Psoas muscle (tissue), 7 donors: ENCODE measurements at regions not wholly inside any gene's neighbourhood (a gene's known extent, or its start where the extent isn't known, plus 50 kb on each side); places are given as distances from the start of the nearest gene placed in this dataset.

ENCODE experiments used
- ATAC-seq, 4 donors: fragments of 200-7000 bp; cut with Tn5 transposase; one replicate each; pipeline ENCODE4 v1.9.1; 2020; ENCODE audit warnings: moderate library complexity in 3 of 4, mild to moderate bottlenecking in 2 of 4
- DNase-seq, 2 donors: peaks; one replicate each; pipeline ENCODE4 v3.0.0-alpha.2; 2020
- H3K27ac ChIP-seq: fragments of 200-600 bp; one replicate; pipeline ENCODE4 v1.8.0; 2022
- H3K27me3 ChIP-seq, 3 donors: fragments of 200-600 bp in 1 of 3; one replicate each; pipeline versions ENCODE4 v1.6.1 to v1.8.0; 2013 to 2022; ENCODE audit warnings: low read length in 2 of 3, mild to moderate bottlenecking in 2 of 3, moderate library complexity in 1 of 3; ENCODE audit not compliant: insufficient read depth in 3 of 3
- H3K36me3 ChIP-seq, 2 donors: fragments of 200-600 bp in 1 of 2; one replicate each; pipeline versions ENCODE4 v1.6.1 to v1.8.0; 2013 to 2022; ENCODE audit warnings: low read depth in 1 of 2, mild to moderate bottlenecking in 1 of 2, moderate library complexity in 1 of 2; ENCODE audit not compliant: insufficient read depth in 1 of 2
- H3K4me1 ChIP-seq: fragments of 200-600 bp; one replicate; pipeline ENCODE4 v1.8.0; 2022
- H3K4me3 ChIP-seq: fragments of 200-600 bp; one replicate; pipeline ENCODE4 v1.8.0; 2022; ENCODE audit warnings: mild to moderate bottlenecking
- H3K9me3 ChIP-seq: fragments of 200-600 bp; one replicate; pipeline ENCODE4 v1.8.0; 2022
- CTCF ChIP-seq: fragments of 200-600 bp; IDR thresholded peaks from one replicate; pipeline ENCODE4 v1.8.0; 2022; ENCODE audit warnings: antibody characterized with exemption
- WGBS, 3 donors: extraction: QIAGEN DNeasy Blood & Tissue Kit; methylation state at CpG; one replicate each; pipeline versions ENCODE4 v1.1.6 to v1.1.7; 2013; 5-methylcytosine and 5-hydroxymethylcytosine counted together
- intact Hi-C, 2 donors: fragments of 100-400 bp; cut with DNase I; formaldehyde crosslinking; loops; one replicate each; pipeline versions ENCODE4 v1.11.0 to v1.14.2; 2022
- donor health status: healthy with polysubstance abuse.
- donor health status: DM: no; HTN: no; CAD: no; lungs with moderate emphysema.
- donor health status: Bipolar disorder and iron deficiency.
- donor health status: healthy.
- donor health status: DM: yes; HTN: yes; CAD: no.
- donor health status: DM: no; HTN: no; CAD: no.
- donor health status: DM: yes; HTN: yes; CAD: no.

DNA sequence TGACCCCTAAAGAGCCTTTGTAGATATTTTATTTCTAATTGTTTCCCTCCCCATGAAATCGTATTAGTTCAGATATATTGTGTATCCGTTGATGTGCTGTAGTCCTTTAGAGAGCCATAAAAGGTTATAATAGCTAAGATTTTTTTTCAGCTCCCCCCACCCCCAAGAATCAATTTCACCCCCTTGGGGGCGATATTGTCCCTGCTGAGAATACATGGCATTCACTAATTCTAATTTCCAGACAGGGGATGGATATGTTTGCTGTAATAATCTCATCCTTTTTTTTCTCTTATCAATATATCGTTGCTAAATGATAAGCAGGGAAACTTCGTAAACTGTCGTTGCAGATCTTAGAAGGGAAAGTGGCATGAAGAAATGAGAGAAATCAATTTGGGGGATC lies 530.7 kb downstream of the TMEM182 start:
- Histone ChIP-seq H3K4me3 (no peak overlapping the region), H3K4me1 (no peaks in the 10 kb centered on the region), H3K9me3 (no peaks in the 10 kb centered on the region), H3K27me3 (peaks cover 0 to 4% (median 0%) of the 10 kb centered on the region in 3 donors), H3K36me3 (no peaks in the 10 kb centered on the region), H3K27ac (no peak overlapping the region)
- intact Hi-C loops, result no loop called here
- WGBS, 3 donors, result 35 to 40% (median 38%) methylated on average over 6 of the region's 6 CpGs
- DNase-seq (no peak), ATAC-seq (no peak)
- TF ChIP-seq CTCF, result no peak

GRCh38 chr2:103293067-103293741 lies 531.4 kb downstream of the TMEM182 start:
- H3K9me3 ChIP-seq, result no peaks in the 10 kb centered on the region
- intact Hi-C loops, result no loop called here
- no peak for TF ChIP-seq CTCF
- no peak overlapping the region for H3K27ac ChIP-seq
- H3K36me3 ChIP-seq, result no peaks in the 10 kb centered on the region
- H3K27me3 ChIP-seq, result peaks cover 0 to 4% (median 0%) of the 10 kb centered on the region in 3 donors
- DNase-seq, result no peak
- 16 to 20% (median 20%) methylated on average over 16 of the region's 16 CpGs for WGBS, 3 donors
- no peaks in the 10 kb centered on the region for H3K4me1 ChIP-seq
- no peak for ATAC-seq
- no peak overlapping the region for H3K4me3 ChIP-seq

- ATAC-seq (no peak), DNase-seq (no peak)
- Histone ChIP-seq H3K27ac (no peak overlapping the region), H3K27me3 (peaks cover 0 to 4% (median 0%) of the 10 kb centered on the region in 3 donors), H3K4me1 (no peaks in the 10 kb centered on the region), H3K9me3 (no peaks in the 10 kb centered on the region), H3K36me3 (no peaks in the 10 kb centered on the region), H3K4me3 (no peak overlapping the region)
- WGBS, 3 donors, result 21 to 37% (median 24%) methylated on average over 3 of the region's 3 CpGs
- intact Hi-C loops, result no loop called here
- no peak for TF ChIP-seq CTCF
These were observed 531.9 kb downstream of the TMEM182 start for GRCh38 chr2:103293742-103294077.

- Histone ChIP-seq H3K4me1 (no peaks in the 10 kb centered on the region), H3K9me3 (no peaks in the 10 kb centered on the region), H3K36me3 (no peaks in the 10 kb centered on the region), H3K27ac (no peak overlapping the region), H3K4me3 (no peak overlapping the region), H3K27me3 (peaks cover 0 to 4% (median 0%) of the 10 kb centered on the region in 3 donors)
- intact Hi-C loops, result no loop called here
- ATAC-seq, result no peak
- no peak for DNase-seq
- TF ChIP-seq CTCF, result no peak
- WGBS, 3 donors, result 65 to 70% (median 69%) methylated on average over 7 of the region's 7 CpGs
These were observed 532.6 kb downstream of the TMEM182 start for GRCh38 chr2:103294420-103294819.

- Histone ChIP-seq H3K36me3 (no peaks in the 10 kb centered on the region), H3K9me3 (no peaks in the 10 kb centered on the region), H3K27ac (no peak overlapping the region), H3K4me3 (no peak overlapping the region), H3K27me3 (peaks cover 0 to 4% (median 0%) of the 10 kb centered on the region in 3 donors), H3K4me1 (no peaks in the 10 kb centered on the region)
- intact Hi-C loops, result no loop called here
- no peak for DNase-seq
- WGBS, 3 donors, result 57 to 62% (median 57%) methylated on average over 2 of the region's 2 CpGs
- TF ChIP-seq CTCF, result no peak
- no peak for ATAC-seq
These were observed 533.8 kb downstream of the TMEM182 start for GRCh38 chr2:103295591-103295990.
